Keratinocyte (primary cell): ENCODE measurements at regions not wholly inside any gene's neighbourhood (a gene's known extent, or its start where the extent isn't known, plus 50 kb on each side); places are given as distances from the start of the nearest gene placed in this dataset.

Experiments used
- EZH2 ChIP-seq: IDR thresholded peaks from one replicate; pipeline ENCODE4 v1.6.1; 2012; ENCODE audit warnings: inconsistent platforms, mild to moderate bottlenecking, low read length, moderate library complexity
- TF ChIP-seq, protein P1 (sequence below), 3 experiments: IDR thresholded peaks in 1 of 3; conservative IDR thresholded peaks in 1 of 3; optimal IDR thresholded peaks in 1 of 3; 2 replicates in 2 of 3; 3 replicates in 1 of 3; pipeline versions ENCODE3 to v1.5.1; 2011; ENCODE audit warnings: low read length in 3 of 3, mild to moderate bottlenecking in 3 of 3, moderate library complexity in 2 of 3, control low read depth in 1 of 3, inconsistent platforms in 1 of 3; ENCODE audit not compliant: insufficient read depth in 2 of 3; ENCODE audit errors: extremely low read depth in 1 of 3

DNA sequence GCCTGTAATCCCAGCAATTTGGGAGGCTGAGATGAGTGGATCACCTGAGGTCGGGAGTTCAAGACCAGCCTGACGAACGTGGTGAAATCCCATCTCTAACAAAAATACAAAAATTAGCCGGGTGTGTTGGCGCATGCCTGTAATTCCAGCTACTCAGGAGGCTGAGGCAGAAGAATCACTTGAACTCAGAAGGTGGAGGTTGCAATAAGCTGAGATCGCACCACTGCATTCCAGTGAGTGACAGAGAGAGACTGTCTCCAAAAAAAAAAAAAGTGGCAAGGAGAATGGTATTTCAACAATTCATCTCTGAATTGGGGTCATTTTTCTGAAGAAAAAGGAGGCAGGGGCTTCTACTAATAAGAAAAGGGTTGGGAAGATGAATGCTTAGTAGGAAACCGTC lies 111.5 kb upstream of the NHSL1 start:
- TF ChIP-seq, protein P1, sequence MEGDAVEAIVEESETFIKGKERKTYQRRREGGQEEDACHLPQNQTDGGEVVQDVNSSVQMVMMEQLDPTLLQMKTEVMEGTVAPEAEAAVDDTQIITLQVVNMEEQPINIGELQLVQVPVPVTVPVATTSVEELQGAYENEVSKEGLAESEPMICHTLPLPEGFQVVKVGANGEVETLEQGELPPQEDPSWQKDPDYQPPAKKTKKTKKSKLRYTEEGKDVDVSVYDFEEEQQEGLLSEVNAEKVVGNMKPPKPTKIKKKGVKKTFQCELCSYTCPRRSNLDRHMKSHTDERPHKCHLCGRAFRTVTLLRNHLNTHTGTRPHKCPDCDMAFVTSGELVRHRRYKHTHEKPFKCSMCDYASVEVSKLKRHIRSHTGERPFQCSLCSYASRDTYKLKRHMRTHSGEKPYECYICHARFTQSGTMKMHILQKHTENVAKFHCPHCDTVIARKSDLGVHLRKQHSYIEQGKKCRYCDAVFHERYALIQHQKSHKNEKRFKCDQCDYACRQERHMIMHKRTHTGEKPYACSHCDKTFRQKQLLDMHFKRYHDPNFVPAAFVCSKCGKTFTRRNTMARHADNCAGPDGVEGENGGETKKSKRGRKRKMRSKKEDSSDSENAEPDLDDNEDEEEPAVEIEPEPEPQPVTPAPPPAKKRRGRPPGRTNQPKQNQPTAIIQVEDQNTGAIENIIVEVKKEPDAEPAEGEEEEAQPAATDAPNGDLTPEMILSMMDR (optimal IDR thresholded peaks at IDR 0.05 in 1 of 3, IDR thresholded peaks at IDR 0.05 in 1 of 3, conservative IDR thresholded peaks at IDR 0.05 in 1 of 3; ENCODE audit: extremely low read depth in 1 of 3, insufficient read depth in 2 of 3, low read length in 3 of 3), result no peak
- TF ChIP-seq EZH2, result no peak
